MM.1S (cell line): ENCODE measurements at regions not wholly inside any gene's neighbourhood (a gene's known extent, or its start where the extent isn't known, plus 50 kb on each side); places are given as distances from the start of the nearest gene placed in this dataset.

Source experiments
- CTCF ChIP-seq: fragments of 300-600 bp; sonication (generic); IDR thresholded peaks from 2 replicates; pipeline ENCODE4 v1.5.1; 2016; ENCODE audit warnings: antibody characterized with exemption, low read length, mixed read lengths
- EZH2 ChIP-seq: fragments of 300-600 bp; sonication (generic); optimal IDR thresholded peaks from 2 replicates; pipeline ENCODE3; 2017; ENCODE audit warnings: low read depth, mild to moderate bottlenecking, antibody characterized with exemption, low read length, mixed read lengths
- EZH2phosphoT487 ChIP-seq: fragments of 300-600 bp; sonication (generic); IDR thresholded peaks from 2 replicates; pipeline ENCODE4 v1.6.1; 2018; ENCODE audit warnings: antibody characterized with exemption, low read length

GRCh38 chr6:148242180-148242579 lies 100.5 kb upstream of the SASH1 start:
- TF ChIP-seq CTCF (no peak), EZH2phosphoT487 (no peak), EZH2 (no peak)
